Activated naive CD4-positive, alpha-beta T cell treated with anti-CD3 and anti-CD28 coated beads, Interleukin-2, amount 50 U/mL, for 72 hours (primary cell): ENCODE measurements at regions not wholly inside any gene's neighbourhood (a gene's known extent, or its start where the extent isn't known, plus 50 kb on each side); places are given as distances from the start of the nearest gene placed in this dataset.
"Not testable (repeated sequence)": the region's sequence is repeated elsewhere in the genome, so short reads cannot be mapped to it uniquely, and the experiment has no call there.

Source experiments
- ATAC-seq, 2 donors: fragments of 150-1000 bp; cut with Tn5 transposase; 2 replicates each; pipeline ENCODE4 v1.10.0; 2021; ENCODE audit warnings: mild to moderate bottlenecking in 2 of 2, moderate library complexity in 2 of 2
- DNase-seq, 2 donors: peaks; one replicate each; pipeline ENCODE4 v3.0.0; 2021 to 2022; ENCODE audit warnings: low spot score in 2 of 2
- H3K27ac Mint-ChIP-seq, 2 donors: one replicate each; pipeline ENCODE4 v1.8.0; 2022; ENCODE audit warnings: mild to moderate bottlenecking in 2 of 2, mixed read lengths in 2 of 2
- H3K36me3 Mint-ChIP-seq, 2 donors: one replicate each; pipeline ENCODE4 v1.8.0; 2022; ENCODE audit warnings: mixed read lengths in 2 of 2
- H3K9me3 Mint-ChIP-seq, 2 donors: one replicate each; pipeline ENCODE4 v1.8.0; 2022; ENCODE audit warnings: mixed read lengths in 2 of 2

GRCh38 chr9:108395421-108395820 lies 460.4 kb downstream of the ACTL7B start:
- peaks cover 0 to 5% of the 10 kb centered on the region in 2 donors for H3K9me3 Mint-ChIP-seq

DNA sequence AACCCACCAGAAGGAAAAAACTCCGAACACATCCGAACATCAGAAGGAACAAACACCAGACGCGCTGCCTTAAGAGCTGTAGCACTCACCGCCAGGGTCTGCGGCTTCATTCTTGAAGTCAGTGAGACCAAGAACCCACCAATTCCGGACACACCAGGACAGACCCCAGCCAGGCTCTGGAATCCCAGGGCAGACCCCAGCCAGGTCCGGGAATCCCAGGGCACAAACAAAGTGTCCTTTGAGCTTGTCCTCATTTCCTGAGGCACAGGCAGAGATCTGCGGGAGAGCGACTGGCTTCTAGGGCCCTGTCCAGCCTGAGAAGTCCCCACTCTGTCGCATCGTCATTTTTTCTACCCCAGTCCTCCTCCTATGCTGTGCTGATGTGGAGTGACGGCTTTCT lies 461.1 kb downstream of the ACTL7B start:
- peaks cover 0 to 5% of the 10 kb centered on the region in 2 donors for H3K36me3 Mint-ChIP-seq
- H3K27ac Mint-ChIP-seq, result no peak overlapping the region
- DNase-seq, result no peak
- no peak for ATAC-seq
- peaks cover 0 to 5% of the 10 kb centered on the region in 2 donors for H3K9me3 Mint-ChIP-seq

More at GRCh38 chr9:108395421-108395820, 460.4 kb downstream of the ACTL7B start:
- no peak for ATAC-seq
- Mint-ChIP-seq H3K36me3 (peaks cover 0 to 5% of the 10 kb centered on the region in 2 donors), H3K27ac (no peak overlapping the region)
- DNase-seq, result no peak

- not testable (repeated sequence) for ATAC-seq, DNase-seq, H3K36me3 Mint-ChIP-seq, H3K27ac Mint-ChIP-seq, H3K9me3 Mint-ChIP-seq
Measured at GRCh38 chr9:108393481-108394001, 462.2 kb downstream of the ACTL7B start.

DNA sequence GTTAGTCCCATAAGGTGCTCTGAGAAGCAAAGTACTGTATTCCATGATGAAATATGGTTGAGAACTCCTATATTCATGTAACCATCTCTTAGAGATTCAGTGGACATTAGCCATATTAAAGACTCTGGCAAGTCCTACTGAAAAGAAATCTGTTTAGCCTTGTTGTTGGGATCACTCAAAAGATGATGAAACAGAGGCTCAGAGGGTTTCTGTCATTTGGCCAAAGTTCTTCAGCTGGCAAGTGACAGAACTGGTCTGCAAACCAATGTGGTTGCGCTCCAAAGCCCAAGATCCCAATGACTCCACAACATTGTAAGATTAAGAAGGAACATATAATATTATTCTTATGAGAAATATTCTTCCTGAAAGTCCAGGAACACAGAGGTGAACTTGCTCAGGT lies 462.9 kb downstream of the ACTL7B start:
- H3K27ac Mint-ChIP-seq, result no peak overlapping the region
- peaks cover 0 to 5% of the 10 kb centered on the region in 2 donors for H3K36me3 Mint-ChIP-seq
- no peak for ATAC-seq
- peaks cover 0 to 5% of the 10 kb centered on the region in 2 donors for H3K9me3 Mint-ChIP-seq
- no peak for DNase-seq

- DNase-seq (no peak), ATAC-seq (peak in 1 of 2 donors; percentile 34)
- no peak overlapping the region for H3K27ac Mint-ChIP-seq
- peaks cover 9 to 14% of the 10 kb centered on the region in 2 donors for H3K9me3 Mint-ChIP-seq
- H3K36me3 Mint-ChIP-seq, result no peaks in the 10 kb centered on the region
Measured at GRCh38 chr9:108389056-108389455, 466.7 kb downstream of the ACTL7B start.

GRCh38 chr9:108386859-108387384 lies 468.9 kb downstream of the ACTL7B start:
- Mint-ChIP-seq H3K27ac (no peak overlapping the region), H3K36me3 (no peaks in the 10 kb centered on the region), H3K9me3 (peaks cover 9 to 14% of the 10 kb centered on the region in 2 donors)
- DNase-seq, result no peak
- ATAC-seq, result no peak

- Mint-ChIP-seq H3K27ac (no peak overlapping the region), H3K9me3 (peaks cover 11 to 14% of the 10 kb centered on the region in 2 donors), H3K36me3 (no peaks in the 10 kb centered on the region)
- DNase-seq (no peak), ATAC-seq (no peak)
Measured at GRCh38 chr9:108386032-108386431, 469.8 kb downstream of the ACTL7B start.

- H3K36me3 Mint-ChIP-seq, result no peaks in the 10 kb centered on the region
- peaks cover 14 to 16% of the 10 kb centered on the region in 2 donors for H3K9me3 Mint-ChIP-seq
- no peak for DNase-seq
- H3K27ac Mint-ChIP-seq, result no peak overlapping the region
- ATAC-seq, result no peak
Measured at GRCh38 chr9:108383796-108384195, 472.0 kb downstream of the ACTL7B start.

GRCh38 chr9:108382310-108382709 lies 473.5 kb downstream of the ACTL7B start:
- DNase-seq, result no peak
- no peaks in the 10 kb centered on the region for H3K36me3 Mint-ChIP-seq
- H3K9me3 Mint-ChIP-seq, result peaks cover 14 to 16% of the 10 kb centered on the region in 2 donors
- H3K27ac Mint-ChIP-seq, result no peak overlapping the region
- ATAC-seq, result no peak

GRCh38 chr9:108377881-108378280 lies 477.9 kb downstream of the ACTL7B start:
- DNase-seq (no peak), ATAC-seq (no peak)
- H3K36me3 Mint-ChIP-seq, result peaks cover 0 to 6% of the 10 kb centered on the region in 2 donors
- H3K9me3 Mint-ChIP-seq, result peaks cover 6 to 15% of the 10 kb centered on the region in 2 donors
- H3K27ac Mint-ChIP-seq, result no peak overlapping the region

GRCh38 chr9:108377382-108377781 lies 478.4 kb downstream of the ACTL7B start:
- H3K9me3 Mint-ChIP-seq, result peaks cover 6 to 18% of the 10 kb centered on the region in 2 donors
- no peak for ATAC-seq
- DNase-seq, result no peak
- peaks cover 0 to 6% of the 10 kb centered on the region in 2 donors for H3K36me3 Mint-ChIP-seq
- no peak overlapping the region for H3K27ac Mint-ChIP-seq

DNA sequence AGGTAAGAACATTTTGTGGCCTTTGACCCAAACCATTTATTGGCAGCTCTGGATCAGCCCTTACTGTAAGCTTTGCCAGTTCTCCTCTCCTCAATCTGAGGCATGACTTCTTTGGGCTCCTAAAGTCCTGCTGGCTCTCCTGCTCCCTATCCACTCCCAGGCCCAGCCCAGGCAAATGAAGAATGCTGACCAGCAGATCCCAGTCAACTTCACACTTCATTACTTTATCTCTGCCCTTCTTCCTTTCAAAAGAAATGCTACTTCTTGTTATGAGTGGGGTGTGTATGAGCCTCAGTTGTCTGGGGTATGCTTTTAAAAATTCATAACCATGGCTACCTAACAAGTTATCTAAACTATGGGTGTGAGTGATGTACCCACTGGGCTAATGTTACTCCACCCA lies 479.6 kb downstream of the ACTL7B start:
- DNase-seq (no peak), ATAC-seq (no peak)
- H3K36me3 Mint-ChIP-seq, result peaks cover 0 to 12% of the 10 kb centered on the region in 2 donors
- H3K9me3 Mint-ChIP-seq, result peaks cover 13 to 24% of the 10 kb centered on the region in 2 donors
- no peak overlapping the region for H3K27ac Mint-ChIP-seq

- no peak for ATAC-seq
- DNase-seq, result no peak
- Mint-ChIP-seq H3K36me3 (peaks cover 0 to 13% of the 10 kb centered on the region in 2 donors), H3K27ac (no peak overlapping the region), H3K9me3 (peaks cover 21 to 26% of the 10 kb centered on the region in 2 donors)
Measured at GRCh38 chr9:108374626-108375025, 481.2 kb downstream of the ACTL7B start.

DNA sequence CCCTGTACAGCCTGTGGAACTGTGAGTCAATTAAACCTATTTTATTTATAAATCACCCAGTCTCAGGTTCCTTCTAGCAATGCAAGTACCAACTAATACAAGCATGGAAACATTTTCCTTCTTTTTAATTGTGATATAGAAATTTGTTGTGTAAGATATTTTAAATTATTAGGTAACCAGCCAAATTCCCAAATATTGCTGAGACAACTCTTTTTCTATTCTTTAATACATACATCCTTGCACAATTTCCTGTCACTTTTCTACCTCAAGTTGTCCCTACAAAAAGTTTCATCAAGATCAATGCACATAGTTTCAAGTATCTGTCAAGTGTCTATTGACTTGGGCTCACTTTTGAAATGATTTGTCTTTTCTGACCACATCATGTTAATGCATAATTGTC lies 488.6 kb downstream of the ACTL7B start:
- H3K9me3 Mint-ChIP-seq, result peaks cover 18 to 20% of the 10 kb centered on the region in 2 donors
- no peak for ATAC-seq
- no peak overlapping the region for H3K27ac Mint-ChIP-seq
- peaks cover 8 to 11% of the 10 kb centered on the region in 2 donors for H3K36me3 Mint-ChIP-seq
- DNase-seq, result no peak

DNA sequence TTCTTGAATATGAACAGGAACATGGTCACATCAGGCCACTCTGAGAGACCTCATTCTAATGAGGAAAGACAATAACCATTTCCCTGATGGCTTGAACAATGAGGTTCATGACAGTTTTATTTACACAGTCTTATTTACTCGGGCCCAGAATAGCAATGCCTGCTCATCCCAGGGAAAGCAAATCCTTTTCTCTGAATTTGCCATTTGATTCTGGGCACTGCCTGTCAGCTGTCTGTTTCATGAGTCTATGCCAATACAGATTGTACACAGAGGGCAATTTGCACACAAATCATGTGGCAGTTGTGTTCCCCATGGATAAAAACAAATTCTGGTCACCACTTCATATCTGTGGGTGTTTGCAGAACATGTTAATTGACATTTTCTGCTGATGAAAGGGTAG lies 492.5 kb downstream of the ACTL7B start:
- H3K36me3 Mint-ChIP-seq, result peaks cover 0 to 11% of the 10 kb centered on the region in 2 donors
- no peak for ATAC-seq
- H3K27ac Mint-ChIP-seq, result no peak overlapping the region
- H3K9me3 Mint-ChIP-seq, result peaks cover 8 to 10% of the 10 kb centered on the region in 2 donors
- no peak for DNase-seq

- H3K9me3 Mint-ChIP-seq, result peaks cover 6 to 12% of the 10 kb centered on the region in 2 donors
Measured at GRCh38 chr9:108360304-108360703, 495.5 kb downstream of the ACTL7B start.

DNA sequence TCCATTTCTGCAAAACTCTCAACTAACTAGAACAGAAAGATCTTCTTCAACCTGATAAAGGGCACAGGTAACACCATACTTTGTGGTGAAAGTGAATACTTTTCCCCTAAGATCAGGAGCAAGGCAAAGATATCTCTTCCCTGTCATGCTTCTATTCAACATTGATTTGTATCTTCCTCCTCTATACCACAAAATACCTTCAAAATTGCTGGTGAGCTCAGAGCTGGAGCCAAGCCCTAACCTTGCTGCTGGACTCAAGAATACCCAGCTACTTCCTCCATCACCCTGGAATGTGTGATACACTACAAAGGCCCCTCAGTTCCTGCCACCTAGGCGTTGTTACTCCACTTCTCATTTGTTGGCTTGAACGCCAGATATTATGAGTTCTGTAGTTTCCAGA lies 499.0 kb downstream of the ACTL7B start:
- DNase-seq (no peak), ATAC-seq (no peak)
- no peak overlapping the region for H3K27ac Mint-ChIP-seq
- H3K9me3 Mint-ChIP-seq, result peaks cover 18 to 22% of the 10 kb centered on the region in 2 donors
- peaks cover 5 to 6% of the 10 kb centered on the region in 2 donors for H3K36me3 Mint-ChIP-seq

More at GRCh38 chr9:108360304-108360703, 495.5 kb downstream of the ACTL7B start:
- no peak for ATAC-seq
- no peak for DNase-seq
- no peak overlapping the region for H3K27ac Mint-ChIP-seq
- peaks cover 0 to 6% of the 10 kb centered on the region in 2 donors for H3K36me3 Mint-ChIP-seq

DNA sequence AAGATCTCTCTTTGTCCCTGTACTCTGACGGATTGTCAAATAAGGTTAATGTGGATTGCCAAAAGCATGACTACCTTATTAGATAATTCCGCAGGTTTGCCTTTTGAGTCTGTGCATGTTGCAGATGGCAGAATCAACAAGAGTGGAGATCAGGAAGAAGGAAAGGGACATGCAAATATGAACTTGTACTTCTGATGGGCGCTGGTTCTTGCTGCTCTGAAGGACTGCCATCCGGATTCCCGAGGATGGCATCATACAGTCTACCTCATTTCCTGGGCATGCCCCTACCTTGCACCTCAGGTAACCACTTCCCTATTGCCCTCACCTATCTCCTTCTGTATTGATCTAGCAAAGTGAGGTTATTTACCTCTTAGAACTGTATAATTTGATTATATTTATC lies 504.2 kb downstream of the ACTL7B start:
- no peak for ATAC-seq
- no peak for DNase-seq
- H3K36me3 Mint-ChIP-seq, result peaks cover 5 to 6% of the 10 kb centered on the region in 2 donors
- peaks cover 13 to 18% of the 10 kb centered on the region in 2 donors for H3K9me3 Mint-ChIP-seq
- H3K27ac Mint-ChIP-seq, result peak overlapping the region in 1 of 2 donors; percentile 31
